Renal cortical epithelial cell (primary cell): ENCODE measurements at regions not wholly inside any gene's neighbourhood (a gene's known extent, or its start where the extent isn't known, plus 50 kb on each side); places are given as distances from the start of the nearest gene placed in this dataset.
"Not testable (repeated sequence)": the region's sequence is repeated elsewhere in the genome, so short reads cannot be mapped to it uniquely, and the experiment has no call there.

Source experiments
- DNase-seq: peaks from one replicate; pipeline ENCODE4 v3.0.0-alpha.2; 2011; ENCODE audit warnings: low read depth

GRCh38 chr3:6262010-6262409 lies 598.9 kb upstream of the GRM7 start:
- no peak for DNase-seq

- no peak for DNase-seq
Measured at GRCh38 chr3:6264036-6264435, 596.9 kb upstream of the GRM7 start.

GRCh38 chr3:6264906-6265305 lies 596.0 kb upstream of the GRM7 start:
- no peak for DNase-seq

DNA sequence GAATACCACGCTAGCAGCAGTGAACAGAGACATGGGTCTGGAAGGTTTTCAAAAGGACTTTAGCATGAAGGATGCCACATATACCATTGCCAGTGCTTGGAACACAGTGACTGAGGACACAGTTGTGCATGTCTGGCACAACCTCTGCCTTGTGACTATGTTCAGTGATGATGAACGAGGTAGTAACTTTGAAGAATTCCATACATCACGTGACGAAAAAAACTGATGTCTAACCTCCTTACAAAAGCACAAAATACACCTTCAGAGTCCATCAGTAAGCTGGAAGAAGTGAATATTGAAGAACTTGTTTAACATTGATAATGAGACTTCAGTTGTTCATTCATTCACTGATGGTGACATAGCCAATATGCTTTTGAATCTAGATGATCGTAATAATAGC lies 594.8 kb upstream of the GRM7 start:
- no peak for DNase-seq

- no peak for DNase-seq
Measured at GRCh38 chr3:6273878-6274277, 587.0 kb upstream of the GRM7 start.

DNA sequence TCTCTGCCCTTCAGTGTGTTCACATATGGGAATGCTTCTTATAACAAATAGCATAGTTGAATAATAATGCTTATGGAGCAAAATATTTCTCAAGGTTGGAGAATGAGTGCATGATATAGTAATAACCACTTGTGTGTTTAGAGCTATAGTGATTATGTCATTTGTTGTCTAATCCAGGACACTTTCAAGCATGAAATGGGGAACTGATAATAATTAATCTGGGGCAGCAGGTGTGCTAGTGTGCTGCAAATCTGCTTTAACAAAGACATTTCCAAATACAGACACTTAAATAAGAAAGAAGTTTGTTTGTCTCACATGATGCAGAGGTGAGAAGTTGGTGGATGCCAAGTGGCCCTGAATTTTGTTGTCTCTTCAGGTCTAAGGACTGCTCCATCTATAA lies 579.3 kb upstream of the GRM7 start:
- no peak for DNase-seq

DNA sequence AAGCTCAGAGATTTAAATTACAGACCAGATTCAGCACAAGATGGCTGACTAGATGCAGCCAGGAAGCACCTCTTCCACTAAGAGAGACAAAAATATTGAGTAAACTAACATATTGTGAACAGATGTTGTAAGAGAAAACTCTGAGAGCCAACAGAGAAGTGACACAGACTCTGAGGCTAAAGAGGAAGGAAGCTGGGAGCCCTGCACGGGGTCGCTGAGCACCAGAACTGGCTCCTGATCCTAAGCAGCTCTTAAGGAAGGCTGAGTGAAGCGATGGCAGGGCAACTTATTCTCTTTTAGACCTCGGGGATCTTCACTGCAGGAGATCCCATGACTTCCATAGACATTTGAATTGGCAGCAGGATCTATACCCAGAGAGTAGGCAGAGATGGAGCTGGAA lies 578.0 kb upstream of the GRM7 start:
- no peak for DNase-seq

DNA sequence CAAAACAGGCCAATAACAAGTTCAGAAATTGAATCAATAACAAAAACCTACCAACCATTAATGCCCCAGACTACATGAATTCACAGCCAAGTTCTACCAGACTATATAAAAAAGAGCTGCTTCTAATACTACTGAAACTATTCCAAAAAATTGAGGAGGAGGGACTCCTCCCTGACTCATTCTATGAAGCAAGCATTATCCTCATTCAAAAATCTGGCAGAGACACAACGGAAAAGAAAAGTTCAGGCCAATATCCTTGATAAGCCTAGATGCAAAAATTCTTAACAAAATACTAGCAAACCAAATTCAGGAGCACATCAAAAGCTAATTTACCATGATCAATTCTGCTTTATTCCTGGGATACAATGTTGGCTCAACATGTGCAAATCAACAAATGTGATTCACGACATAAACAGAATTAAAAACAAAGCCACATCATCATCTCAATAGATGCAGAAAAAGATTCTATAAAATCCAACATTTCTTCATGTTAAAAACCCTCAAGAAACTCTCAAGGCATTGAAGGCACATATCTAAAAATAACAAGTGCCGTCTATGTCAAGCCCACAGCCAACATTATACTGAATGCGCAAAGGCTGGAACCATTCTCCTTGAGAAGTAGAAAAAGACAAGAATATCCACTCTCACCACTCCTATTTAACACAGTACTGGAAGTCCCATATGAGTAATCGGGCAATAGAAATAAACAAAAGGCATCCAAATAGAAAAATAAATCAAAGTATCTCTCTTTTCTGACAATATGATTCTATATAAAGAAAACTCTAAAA lies 573.6 kb upstream of the GRM7 start:
- no peak for DNase-seq

DNA sequence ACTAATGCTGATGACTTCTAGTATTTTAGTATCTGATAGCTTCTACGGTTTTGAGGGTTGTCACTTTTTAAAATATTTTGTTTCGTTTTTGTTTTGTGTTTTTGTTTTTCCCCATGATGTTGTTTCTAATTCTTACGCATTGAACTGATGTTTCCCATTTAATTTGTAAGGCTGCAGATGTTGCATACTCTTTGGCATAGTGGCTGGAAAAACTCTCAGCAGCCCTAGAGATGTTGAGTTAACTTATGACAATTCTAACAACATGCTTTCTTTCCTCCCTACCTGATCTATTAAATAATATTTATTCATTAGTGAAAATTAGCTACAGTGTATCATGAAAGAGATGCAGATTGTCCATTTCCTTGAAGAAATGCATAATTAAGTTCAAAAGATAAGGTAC lies 559.3 kb upstream of the GRM7 start:
- DNase-seq: no peak

- DNase-seq: no peak
Measured at GRCh38 chr3:6315906-6316305, 545.0 kb upstream of the GRM7 start.

DNA sequence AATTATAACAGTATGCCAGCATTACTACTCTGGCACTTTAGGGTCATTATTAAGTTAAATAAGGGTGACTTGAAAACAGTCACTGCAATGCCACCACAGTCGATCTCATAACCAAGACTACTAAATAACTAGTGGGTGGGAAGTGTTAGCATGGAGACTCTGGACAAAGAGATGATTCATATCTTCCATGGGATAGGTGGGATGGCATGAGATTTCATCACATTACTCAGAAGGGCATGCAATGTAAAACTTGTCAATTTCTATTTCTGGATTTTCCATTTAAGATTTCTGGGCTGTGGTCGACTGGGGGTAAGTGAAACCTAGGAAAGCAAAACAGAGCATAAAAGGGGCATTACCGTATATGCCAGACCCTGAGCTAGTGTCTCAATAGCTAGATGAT lies 538.9 kb upstream of the GRM7 start:
- no peak for DNase-seq

- DNase-seq: no peak
Measured at GRCh38 chr3:6326771-6327170, 534.1 kb upstream of the GRM7 start.

GRCh38 chr3:6340980-6341325 lies 520.0 kb upstream of the GRM7 start:
- not testable (repeated sequence) for DNase-seq

GRCh38 chr3:6351752-6352151 lies 509.2 kb upstream of the GRM7 start:
- no peak for DNase-seq

- no peak for DNase-seq
Measured at GRCh38 chr3:6354653-6355052, 506.3 kb upstream of the GRM7 start.

- no peak for DNase-seq
Measured at GRCh38 chr3:6362406-6362805, 498.5 kb upstream of the GRM7 start.

- no peak for DNase-seq
Measured at GRCh38 chr3:6367171-6367570, 493.7 kb upstream of the GRM7 start.

GRCh38 chr3:6392123-6392522 lies 468.8 kb upstream of the GRM7 start:
- no peak for DNase-seq

GRCh38 chr3:6394944-6395343 lies 466.0 kb upstream of the GRM7 start:
- no peak for DNase-seq

- DNase-seq: no peak
Measured at GRCh38 chr3:6396631-6397030, 464.3 kb upstream of the GRM7 start.

DNA sequence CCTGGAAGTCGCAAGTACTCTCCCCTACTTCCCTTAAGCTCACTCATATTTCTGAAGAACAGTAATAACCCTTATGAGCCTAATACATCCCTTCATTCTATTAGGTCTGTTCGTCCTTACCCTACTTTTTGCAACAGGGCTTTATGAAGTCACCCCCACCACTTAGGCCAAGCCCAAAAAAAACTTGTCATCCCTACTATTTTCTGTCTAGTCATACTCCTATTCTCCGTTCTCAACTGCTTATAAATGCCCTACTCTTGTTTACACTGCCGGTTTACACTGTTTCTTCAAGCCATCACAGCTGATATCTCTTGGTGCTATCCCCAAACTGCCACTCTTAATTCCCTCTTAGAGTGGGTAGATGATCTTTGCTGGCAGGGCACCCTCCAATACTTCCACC lies 458.2 kb upstream of the GRM7 start:
- not testable (repeated sequence) for DNase-seq

- DNase-seq: not testable (repeated sequence)
Measured at GRCh38 chr3:6406923-6407322, 454.0 kb upstream of the GRM7 start.

- no peak for DNase-seq
Measured at GRCh38 chr3:6416049-6416661, 444.8 kb upstream of the GRM7 start.

DNA sequence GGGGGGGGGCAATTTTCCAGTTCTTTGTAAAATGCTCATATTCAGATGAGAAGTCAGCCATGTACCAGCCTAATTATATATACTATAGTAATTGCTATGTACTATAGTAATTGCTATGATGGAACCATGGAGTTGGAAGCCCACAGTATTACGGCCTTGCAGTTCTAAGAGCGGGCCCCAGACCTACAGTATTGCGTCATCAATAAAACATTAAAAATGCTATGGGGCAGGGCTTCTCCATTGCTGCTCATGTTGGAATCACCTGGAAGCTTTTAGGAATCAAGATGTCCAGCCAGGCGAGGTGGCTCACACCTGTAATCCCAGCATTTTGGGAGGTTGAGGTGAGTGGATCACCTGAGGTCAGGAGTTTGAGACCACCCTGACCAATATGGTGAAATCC lies 443.7 kb upstream of the GRM7 start:
- no peak for DNase-seq
